HTR-8/SVneo (cell line): ENCODE measurements at regions not wholly inside any gene's neighbourhood (a gene's known extent, or its start where the extent isn't known, plus 50 kb on each side); places are given as distances from the start of the nearest gene placed in this dataset.

Experiments
- DNase-seq: peaks from one replicate; pipeline ENCODE4 v3.0.0; 2011; ENCODE audit warnings: low spot score, mixed read lengths; ENCODE audit not compliant: insufficient read length
- FAIRE-seq: peaks from 2 replicates; lab custom pipeline; 2011; peaks lifted over from hg19 to GRCh38; lab: Jason Lieb, UNC

DNA sequence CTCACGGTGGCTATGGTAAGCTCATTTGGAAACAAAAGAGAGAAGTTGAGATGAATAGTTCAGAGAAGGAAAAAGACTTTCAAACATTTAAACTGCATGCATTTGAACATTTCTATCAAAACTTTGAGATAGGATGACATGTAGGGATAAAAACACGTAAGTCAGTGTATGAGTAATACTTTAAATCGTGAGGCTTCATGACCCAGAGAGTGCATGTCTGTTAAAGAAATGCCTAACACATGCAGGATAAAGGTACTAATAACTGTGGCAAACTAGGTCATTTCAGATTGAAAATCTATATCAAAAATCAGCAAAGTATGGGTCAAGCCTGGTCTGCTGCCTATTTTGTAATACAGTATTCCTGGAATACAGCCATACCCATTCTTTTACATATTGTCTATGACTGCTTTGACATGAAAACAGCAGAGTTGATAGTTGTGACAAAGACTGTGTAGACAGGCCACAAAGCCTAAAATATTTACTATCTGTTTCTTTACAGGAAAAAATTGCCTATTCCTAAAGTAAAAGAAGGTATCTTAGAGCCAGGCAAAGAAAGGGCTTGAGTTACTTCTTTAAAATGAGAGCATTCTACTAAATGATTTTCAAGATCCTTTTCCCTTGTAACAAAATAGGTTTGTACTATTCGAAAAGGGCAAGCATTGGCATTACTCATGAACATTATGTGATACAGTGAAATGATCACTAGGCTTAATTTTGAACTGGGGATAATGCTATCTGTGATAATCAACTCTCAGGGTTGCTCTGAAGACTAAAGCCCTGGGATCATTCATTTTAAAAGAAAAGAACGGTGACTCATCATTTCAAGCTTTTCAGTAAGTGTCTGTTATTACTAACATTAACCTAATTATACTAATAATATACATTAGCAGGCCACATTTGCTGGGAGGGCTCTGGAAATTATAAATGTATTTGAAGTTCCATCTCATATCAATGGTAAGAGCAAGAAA, 185.9 kb downstream of the CRPPA start:
- FAIRE-seq = no peak
- DNase-seq = no peak

DNA sequence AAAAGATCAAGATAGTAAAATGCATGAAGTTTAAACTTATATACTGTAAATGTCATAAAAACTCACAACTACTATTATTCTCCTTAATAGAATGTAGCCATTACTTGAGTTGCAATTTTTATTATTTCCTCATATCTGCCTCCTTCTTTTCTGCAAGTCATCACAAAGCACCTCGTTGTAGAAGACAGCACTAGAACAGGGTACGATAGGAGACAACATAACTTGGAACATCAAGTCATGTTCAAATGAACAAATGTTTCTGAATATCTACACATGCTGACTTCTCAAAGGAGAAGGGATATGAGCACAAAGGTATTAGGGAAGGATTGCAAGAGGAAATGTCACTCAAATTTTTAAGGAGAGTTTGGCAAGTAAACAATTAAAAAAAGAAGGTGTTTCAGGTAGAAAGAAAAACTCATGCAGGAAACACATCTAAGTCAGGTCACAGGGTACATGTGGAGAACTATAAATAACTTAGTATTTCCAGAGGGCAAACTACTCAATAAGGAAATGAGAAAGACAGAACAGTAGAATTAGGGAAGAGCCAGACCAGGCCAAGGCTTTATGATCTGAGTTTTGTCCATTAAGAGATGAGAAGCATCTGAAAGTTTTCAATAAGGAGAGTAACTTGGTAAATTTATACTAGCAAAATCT, 186.7 kb downstream of the CRPPA start:
- DNase-seq (no peak), FAIRE-seq (no peak)

DNA sequence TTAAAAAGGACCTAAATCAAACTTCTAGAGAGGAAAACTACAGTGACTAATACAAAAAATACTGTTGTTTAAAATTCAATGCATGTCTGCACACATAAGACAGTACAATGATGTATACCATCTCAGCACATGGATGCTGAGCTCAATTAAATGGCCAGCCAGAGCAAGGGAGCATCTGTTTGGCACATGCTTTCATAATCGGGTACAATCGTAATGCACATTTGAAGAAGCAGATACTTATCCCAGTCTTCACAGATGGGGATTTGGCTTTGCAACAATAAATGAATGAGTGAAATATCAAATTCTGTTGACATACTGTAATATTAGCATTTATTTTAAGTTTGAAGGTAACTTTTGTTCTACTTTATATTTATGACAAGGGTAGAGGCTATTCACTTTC, 187.8 kb downstream of the CRPPA start:
- DNase-seq (no peak), FAIRE-seq (no peak)

DNA sequence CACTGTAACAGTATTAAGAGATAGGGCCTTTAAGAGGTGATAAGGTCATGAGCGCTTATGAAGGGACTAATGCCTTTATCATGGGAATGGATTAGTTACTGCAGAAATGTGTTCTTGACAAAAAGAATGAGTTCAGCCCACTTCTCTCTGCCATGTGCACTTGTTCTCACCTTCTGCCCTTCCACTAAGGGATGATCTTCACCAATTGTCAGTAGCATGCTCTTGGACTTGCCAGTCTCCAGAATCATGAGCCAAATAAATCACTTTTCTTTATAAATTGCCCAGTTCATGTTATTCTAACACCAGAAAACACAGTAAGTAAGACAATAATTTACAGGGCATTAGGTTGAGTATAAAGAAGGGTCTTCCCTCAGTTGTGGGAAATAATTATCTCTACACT, 189.1 kb downstream of the CRPPA start:
- no peak for FAIRE-seq

GRCh38 chr7:16223963-16224707, 197.2 kb downstream of the CRPPA start:
- no peak for DNase-seq
- no peak for FAIRE-seq

More for the DNA sequence above, 189.1 kb downstream of the CRPPA start:
- DNase-seq = no peak

- no peak for DNase-seq
- FAIRE-seq = no peak
These were observed 208.7 kb downstream of the CRPPA start for GRCh38 chr7:16212610-16213009.

GRCh38 chr7:16212032-16212431, 209.3 kb downstream of the CRPPA start:
- FAIRE-seq (no peak), DNase-seq (no peak)

GRCh38 chr7:16211402-16211925, 209.9 kb downstream of the CRPPA start:
- FAIRE-seq = no peak
- no peak for DNase-seq

GRCh38 chr7:16210171-16210570, 211.2 kb downstream of the CRPPA start:
- FAIRE-seq = no peak
- DNase-seq = no peak

DNA sequence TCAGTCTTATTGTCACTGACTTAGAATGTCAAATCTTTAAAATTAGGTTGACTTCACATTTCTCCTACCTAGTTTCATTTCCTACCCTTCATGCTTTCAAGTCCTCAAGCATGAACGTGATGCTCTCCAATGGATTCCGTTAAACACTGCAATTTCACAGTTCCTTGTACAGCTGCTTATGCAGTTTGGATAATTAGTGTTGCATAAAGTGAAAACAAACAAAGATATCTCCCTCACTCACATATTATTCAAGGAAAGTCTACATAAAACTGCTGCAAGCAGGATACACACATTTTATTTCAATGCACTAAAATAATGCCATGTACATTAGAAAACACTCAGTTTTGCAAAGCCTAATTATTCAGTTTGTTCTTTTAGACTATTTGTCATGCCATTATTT, 214.0 kb downstream of the CRPPA start:
- FAIRE-seq = no peak
- DNase-seq = no peak

DNA sequence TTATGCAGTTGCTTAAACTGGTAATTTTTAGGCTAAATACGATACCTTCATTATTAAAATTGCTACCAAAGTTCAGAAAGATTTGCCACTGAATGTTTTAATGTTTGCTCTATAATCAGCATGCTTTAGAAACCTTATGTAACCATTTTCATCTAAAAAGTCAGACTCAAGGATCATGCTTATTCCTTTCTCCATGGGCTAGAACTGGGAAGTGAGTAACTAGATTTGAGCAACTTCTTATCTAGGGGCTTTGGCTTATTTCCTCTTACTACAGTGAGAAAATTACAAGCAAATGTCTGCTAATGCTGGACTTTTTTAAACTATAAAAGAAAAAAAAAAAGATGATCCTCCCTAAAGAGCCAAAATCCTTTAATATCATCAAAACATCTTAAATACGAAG, 215.9 kb downstream of the CRPPA start:
- DNase-seq (no peak), FAIRE-seq (no peak)

- DNase-seq (no peak), FAIRE-seq (no peak)
These were observed 216.4 kb downstream of the CRPPA start for GRCh38 chr7:16204953-16205352.

DNA sequence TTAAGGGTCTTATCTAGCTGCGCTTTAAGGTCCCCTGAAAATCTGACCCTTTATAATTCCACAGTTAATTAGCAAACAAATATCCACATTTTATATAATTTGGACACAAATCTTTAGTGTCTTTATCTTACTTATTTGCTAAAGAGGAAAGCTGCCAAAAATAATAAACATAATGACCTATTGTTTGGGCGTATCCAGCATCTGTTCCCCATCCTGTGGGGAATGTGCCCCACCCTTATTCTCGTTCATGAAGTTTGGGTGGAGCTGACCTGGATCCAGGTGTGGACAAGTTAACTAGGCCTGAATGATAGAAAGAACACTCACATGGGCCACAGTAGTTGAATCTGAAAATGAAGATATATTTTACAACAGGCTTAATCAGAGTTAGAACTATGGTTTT, 218.3 kb downstream of the CRPPA start:
- FAIRE-seq (no peak), DNase-seq (no peak)

GRCh38 chr7:16202303-16202702, 219.0 kb downstream of the CRPPA start:
- no peak for DNase-seq
- no peak for FAIRE-seq

- FAIRE-seq = no peak
- no peak for DNase-seq
These were observed 220.7 kb downstream of the CRPPA start for GRCh38 chr7:16200591-16200990.

GRCh38 chr7:16193631-16194030, 227.7 kb downstream of the CRPPA start:
- DNase-seq (no peak), FAIRE-seq (no peak)

DNA sequence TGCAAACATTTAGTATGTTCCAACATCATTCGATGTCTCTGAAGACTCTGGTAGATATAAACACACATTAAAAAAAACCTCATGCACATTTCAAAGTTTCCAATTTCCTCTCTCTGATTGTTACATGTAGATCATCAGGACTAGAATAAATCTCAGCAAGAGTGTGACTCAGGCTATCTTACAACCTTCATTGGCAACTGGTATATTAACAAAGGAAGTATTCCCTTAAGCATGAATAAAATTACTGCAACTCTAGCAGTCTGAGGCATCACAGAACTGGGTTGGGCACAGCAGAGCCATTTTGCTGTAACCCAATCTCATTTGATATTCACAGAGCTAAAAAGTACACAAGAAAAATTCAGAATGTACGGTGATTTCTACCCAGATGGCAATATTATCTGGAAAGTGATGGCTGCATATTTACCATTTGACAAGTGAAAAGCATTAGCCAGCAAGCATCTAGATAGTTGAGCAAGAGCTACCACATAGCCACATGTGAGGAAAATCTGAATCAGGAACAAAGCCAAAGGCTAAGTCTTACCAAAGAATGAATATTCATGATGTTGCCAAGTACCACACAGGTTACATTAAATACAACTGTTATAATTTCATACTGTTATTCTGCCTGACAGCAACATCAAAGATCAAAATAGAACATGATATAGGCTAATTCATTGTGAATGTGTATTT, 232.2 kb downstream of the CRPPA start:
- FAIRE-seq = no peak
- no peak for DNase-seq

DNA sequence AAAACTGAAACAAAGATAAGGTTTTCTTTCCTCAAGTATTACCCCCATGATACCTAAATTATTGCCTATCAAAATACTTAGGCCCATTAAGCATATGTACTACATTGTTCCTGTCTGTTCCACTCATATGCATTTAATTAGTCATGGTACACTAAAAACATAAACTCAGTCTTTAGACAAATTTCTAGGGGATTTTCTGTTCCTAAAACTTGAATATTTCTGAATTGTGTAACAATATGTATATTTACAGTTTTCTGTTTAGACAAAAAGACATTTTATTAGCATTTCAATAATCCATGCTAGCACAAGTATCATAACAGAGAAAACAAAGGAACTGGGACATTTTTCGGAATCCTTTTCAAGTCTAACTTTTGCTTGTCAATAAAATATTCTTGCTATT, 234.2 kb downstream of the CRPPA start:
- no peak for FAIRE-seq
- no peak for DNase-seq

- FAIRE-seq = no peak
- no peak for DNase-seq
These were observed 242.8 kb downstream of the CRPPA start for GRCh38 chr7:16178585-16178984.

DNA sequence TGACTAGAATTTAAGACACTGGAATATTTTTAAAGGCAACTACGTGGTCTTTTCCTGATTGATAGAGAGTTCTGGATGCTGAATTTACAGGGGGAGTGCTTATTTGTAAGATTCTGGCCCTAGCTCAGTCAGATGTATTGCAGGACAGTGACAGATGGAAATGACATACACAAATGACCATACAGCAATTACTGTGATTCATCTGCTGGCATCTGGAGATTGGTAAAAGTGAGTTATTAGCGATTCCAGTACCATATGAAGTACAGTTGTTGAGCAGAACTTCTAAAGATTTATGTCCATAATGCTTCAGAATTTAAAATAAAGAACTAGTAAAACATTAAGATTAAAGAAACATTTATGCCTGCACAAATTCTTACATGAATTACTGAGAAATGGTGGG, 243.2 kb downstream of the CRPPA start:
- no peak for FAIRE-seq
- DNase-seq = no peak
